BJ (cell line): ENCODE measurements at regions not wholly inside any gene's neighbourhood (a gene's known extent, or its start where the extent isn't known, plus 50 kb on each side); places are given as distances from the start of the nearest gene placed in this dataset.
A peak's percentile ranks its signal among the peaks of the same experiment; 100 is the strongest.

Experiments
- CTCF ChIA-PET: fragments of 350-600 bp; formaldehyde crosslinking; extraction: SDS; loops from one replicate; lab custom pipeline; 2021; ENCODE audit warnings: antibody characterized with exemption, inconsistent platforms; lab: Yijun Ruan, JAX
- POLR2A ChIA-PET: fragments of 300-600 bp; sonication (Branson Sonifier 250); formaldehyde crosslinking; extraction: SDS; loops from one replicate; lab custom pipeline; 2021; ENCODE audit warnings: antibody characterized with exemption; lab: Charles Lee
- DNase-seq: peaks from one replicate; pipeline ENCODE4 v3.0.0-alpha.2; 2011; ENCODE audit warnings: low read depth
- H3K27me3 ChIP-seq: 2 replicates; pipeline ENCODE4 v1.6.0; 2011; ENCODE audit warnings: low read length; ENCODE audit not compliant: control insufficient read depth, insufficient read depth
- H3K36me3 ChIP-seq: 2 replicates; pipeline ENCODE4 v1.5.1; 2011; ENCODE audit warnings: low read length; ENCODE audit not compliant: control insufficient read depth, insufficient read depth
- H3K4me3 ChIP-seq: 2 replicates; pipeline ENCODE4 v1.5.1; 2011; ENCODE audit warnings: low read depth, mild to moderate bottlenecking, control low read depth, low read length
- TF ChIP-seq, protein P1 (sequence below): IDR thresholded peaks from 2 replicates; pipeline ENCODE4 v1.5.1; 2011; ENCODE audit warnings: low read depth, mild to moderate bottlenecking, control low read depth, inconsistent platforms, low read length, moderate library complexity; ENCODE audit not compliant: insufficient read depth

DNA sequence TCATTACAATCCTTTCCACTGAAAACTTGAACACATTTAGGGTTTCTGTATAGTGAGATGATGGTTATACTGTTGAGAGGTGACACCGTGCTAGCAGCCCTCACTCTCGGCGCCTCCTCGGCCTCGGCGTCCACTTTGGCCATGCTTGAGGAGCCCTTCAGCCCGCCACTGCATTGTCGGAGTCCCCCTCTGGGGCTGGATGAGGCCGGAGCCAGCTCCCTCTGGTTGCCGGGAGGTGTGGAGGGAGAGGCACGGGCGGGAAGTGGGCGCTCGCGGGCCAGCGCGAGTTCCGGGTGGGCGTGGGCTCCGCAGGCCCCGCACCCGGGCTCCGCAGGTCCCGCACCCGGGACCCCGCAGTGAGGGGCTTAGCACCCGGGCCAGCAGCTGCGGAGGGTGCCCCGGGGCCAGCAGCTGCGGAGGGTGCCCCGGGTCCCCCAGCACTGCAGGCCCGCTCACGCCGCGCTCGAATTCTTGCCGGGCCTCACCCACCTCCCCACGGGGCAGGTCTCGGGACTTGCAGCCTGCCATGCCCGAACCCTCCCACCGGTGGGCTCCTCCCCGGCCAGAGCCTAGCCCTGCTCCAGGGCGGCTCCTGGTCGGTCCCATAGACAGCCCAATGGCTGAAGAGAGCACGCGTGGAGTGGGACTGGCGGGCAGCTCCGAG lies 145.9 kb upstream of the ZNF608 start:
- CTCF ChIA-PET, result interaction anchor here (0.6 to 1.1 kb wide), 2 partner anchors 21 to 500 kb away, joined by 3 to 4 read pairs; no protein-coding TSS in a partner anchor

DNA sequence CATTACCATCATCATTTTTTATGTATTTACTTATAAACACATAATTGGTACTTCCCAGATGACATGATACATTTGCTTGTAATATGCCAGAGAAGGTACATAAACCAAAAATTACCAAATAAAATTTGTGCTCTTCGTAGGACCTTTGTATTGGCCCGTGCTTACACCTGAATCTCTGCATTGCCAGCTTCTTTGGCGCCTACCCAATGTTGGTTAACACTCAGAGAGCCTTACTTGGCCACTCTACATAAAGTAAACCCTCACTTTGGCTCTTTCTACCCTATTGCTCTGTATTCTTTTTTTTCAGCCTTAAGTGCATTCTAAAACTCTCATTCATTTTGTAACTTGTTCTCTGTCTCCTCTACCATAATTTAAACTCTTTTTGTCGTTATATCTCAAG lies 148.1 kb upstream of the ZNF608 start:
- ChIA-PET POLR2A (no interaction called here), CTCF (interaction anchor here (0.5 to 2.3 kb wide), 3 partner anchors 11 to 17 kb away, joined by 3 to 10 read pairs (median 4); no protein-coding TSS in a partner anchor)
- H3K4me3 ChIP-seq, result no peak overlapping the region
- DNase-seq, result no peak
- TF ChIP-seq, protein P1, sequence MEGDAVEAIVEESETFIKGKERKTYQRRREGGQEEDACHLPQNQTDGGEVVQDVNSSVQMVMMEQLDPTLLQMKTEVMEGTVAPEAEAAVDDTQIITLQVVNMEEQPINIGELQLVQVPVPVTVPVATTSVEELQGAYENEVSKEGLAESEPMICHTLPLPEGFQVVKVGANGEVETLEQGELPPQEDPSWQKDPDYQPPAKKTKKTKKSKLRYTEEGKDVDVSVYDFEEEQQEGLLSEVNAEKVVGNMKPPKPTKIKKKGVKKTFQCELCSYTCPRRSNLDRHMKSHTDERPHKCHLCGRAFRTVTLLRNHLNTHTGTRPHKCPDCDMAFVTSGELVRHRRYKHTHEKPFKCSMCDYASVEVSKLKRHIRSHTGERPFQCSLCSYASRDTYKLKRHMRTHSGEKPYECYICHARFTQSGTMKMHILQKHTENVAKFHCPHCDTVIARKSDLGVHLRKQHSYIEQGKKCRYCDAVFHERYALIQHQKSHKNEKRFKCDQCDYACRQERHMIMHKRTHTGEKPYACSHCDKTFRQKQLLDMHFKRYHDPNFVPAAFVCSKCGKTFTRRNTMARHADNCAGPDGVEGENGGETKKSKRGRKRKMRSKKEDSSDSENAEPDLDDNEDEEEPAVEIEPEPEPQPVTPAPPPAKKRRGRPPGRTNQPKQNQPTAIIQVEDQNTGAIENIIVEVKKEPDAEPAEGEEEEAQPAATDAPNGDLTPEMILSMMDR, result no peak
- no peaks in the 10 kb centered on the region for H3K27me3 ChIP-seq
- no peaks in the 10 kb centered on the region for H3K36me3 ChIP-seq

More for the DNA sequence above, 145.9 kb upstream of the ZNF608 start:
- no peak for DNase-seq
- no peaks in the 10 kb centered on the region for H3K27me3 ChIP-seq
- TF ChIP-seq, protein P1, result no peak
- POLR2A ChIA-PET, result no interaction called here
- H3K4me3 ChIP-seq, result no peak overlapping the region
- H3K36me3 ChIP-seq, result no peaks in the 10 kb centered on the region

DNA sequence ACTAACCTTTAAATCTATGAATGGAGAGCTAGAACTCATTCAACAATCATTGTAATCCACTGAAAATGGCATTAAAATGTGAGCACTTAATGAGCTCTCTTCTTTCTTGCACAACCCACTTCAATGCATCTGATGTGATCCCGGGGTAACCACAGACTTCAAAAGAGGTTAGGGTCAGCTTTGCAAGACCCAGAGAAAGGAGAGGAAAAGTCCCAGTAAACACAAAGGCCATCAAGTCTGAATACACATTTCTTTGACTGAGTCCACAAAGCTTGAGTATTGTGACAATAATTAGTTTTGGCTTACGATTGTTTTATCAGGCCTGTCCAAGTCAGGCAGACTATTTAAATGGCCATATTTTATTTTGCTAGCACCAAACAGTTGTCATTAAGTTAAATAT lies 148.8 kb upstream of the ZNF608 start:
- Histone ChIP-seq H3K27me3 (no peaks in the 10 kb centered on the region), H3K36me3 (no peaks in the 10 kb centered on the region), H3K4me3 (no peak overlapping the region)
- POLR2A ChIA-PET, result no interaction called here
- DNase-seq, result no peak
- CTCF ChIA-PET, result interaction anchor here (0.5 to 2.3 kb wide), 4 partner anchors 10 to 18 kb away, joined by 3 to 10 read pairs (median 4); no protein-coding TSS in a partner anchor
- TF ChIP-seq, protein P1, result no peak

DNA sequence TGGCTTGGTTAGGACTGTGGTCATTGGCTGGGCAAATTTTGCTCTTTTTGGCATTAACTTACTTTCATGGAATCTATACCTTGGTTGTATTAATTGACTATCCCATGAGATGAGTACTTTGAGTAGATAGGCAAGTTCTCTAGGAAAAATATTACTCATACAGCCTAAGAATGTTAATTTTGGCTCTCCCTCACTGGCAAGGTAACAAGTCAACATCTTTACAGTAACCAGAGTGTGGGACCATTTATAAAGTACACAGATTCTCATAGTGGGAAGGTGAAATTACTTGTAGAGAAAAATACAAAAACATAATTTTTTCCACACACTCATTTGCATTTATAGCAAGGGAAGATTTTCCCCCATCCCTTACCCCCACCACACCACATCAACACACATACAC lies 154.6 kb upstream of the ZNF608 start:
- Histone ChIP-seq H3K27me3 (no peaks in the 10 kb centered on the region), H3K36me3 (no peaks in the 10 kb centered on the region), H3K4me3 (no peak overlapping the region)
- no peak for DNase-seq
- CTCF ChIA-PET, result no interaction called here
- TF ChIP-seq, protein P1, result no peak
- POLR2A ChIA-PET, result no interaction called here

DNA sequence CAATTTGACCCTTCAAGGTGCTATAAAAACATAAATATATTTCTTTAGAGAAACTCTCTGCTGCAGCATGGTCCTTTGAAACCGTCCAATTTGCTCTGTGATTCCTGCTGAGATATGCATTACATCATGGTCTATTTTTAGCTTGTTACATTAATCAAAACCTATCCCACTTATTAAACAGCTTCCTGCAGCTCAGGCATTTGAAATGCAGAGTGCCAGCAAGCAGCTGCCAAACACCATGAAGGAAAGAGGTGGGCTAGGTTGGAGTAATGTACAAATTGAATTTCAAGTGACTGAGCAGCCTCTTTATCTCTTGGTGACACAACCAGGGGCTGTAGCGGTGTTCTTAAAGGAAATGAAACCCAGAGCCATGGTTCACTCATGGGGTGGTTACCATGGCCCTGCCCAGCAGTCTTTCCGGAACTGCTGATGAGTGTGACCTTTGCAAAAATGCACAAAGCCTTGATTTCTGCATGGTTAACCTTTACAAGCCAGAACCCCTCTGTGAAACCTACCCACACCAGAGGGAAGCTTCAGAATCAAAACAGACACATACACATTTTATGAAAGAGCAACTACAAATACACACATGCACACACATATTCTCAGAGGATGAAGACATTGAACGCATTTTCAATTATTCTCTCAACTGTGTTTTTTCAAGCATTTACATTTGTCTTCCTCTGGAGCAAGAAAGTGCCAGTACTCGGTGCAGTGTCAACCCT lies 155.8 kb upstream of the ZNF608 start:
- Histone ChIP-seq H3K36me3 (no peaks in the 10 kb centered on the region), H3K4me3 (no peak overlapping the region), H3K27me3 (no peaks in the 10 kb centered on the region)
- DNase-seq, result peak; percentile 4
- ChIA-PET POLR2A (no interaction called here), CTCF (no interaction called here)
- TF ChIP-seq, protein P1, result no peak
